Trophoblast cell (in vitro differentiated cells and primary cell): ENCODE measurements at regions not wholly inside any gene's neighbourhood (a gene's known extent, or its start where the extent isn't known, plus 50 kb on each side); places are given as distances from the start of the nearest gene placed in this dataset.
A peak's percentile ranks its signal among the peaks of the same experiment; 100 is the strongest.

Source experiments
- DNase-seq, 2 donors: peaks; one replicate each; pipeline ENCODE4 v3.0.0-alpha.2; 2016
- H2AFZ ChIP-seq: 2 replicates; pipeline ENCODE4 v1.6.1; 2013; ENCODE audit warnings: low read length, moderate library complexity, mild to moderate bottlenecking; ENCODE audit not compliant: insufficient read depth, poor library complexity
- H2AK5ac ChIP-seq: 2 replicates; pipeline ENCODE4 v1.6.1; 2013; ENCODE audit warnings: mild to moderate bottlenecking, low read length
- H2BK120ac ChIP-seq: 2 replicates; pipeline ENCODE4 v1.6.1; 2013; ENCODE audit warnings: low read length, mild to moderate bottlenecking, moderate library complexity; ENCODE audit not compliant: insufficient read depth, poor library complexity
- H2BK12ac ChIP-seq: 2 replicates; pipeline ENCODE4 v1.6.1; 2013; ENCODE audit warnings: mild to moderate bottlenecking, low read length, moderate library complexity
- H2BK5ac ChIP-seq: 2 replicates; pipeline ENCODE4 v1.6.1; 2013; ENCODE audit warnings: low read length, low read depth, moderate library complexity, mild to moderate bottlenecking; ENCODE audit not compliant: poor library complexity
- H3K14ac ChIP-seq: 2 replicates; pipeline ENCODE4 v1.6.1; 2013; ENCODE audit warnings: mild to moderate bottlenecking, low read length
- H3K18ac ChIP-seq: 2 replicates; pipeline ENCODE4 v1.6.1; 2013; ENCODE audit warnings: mild to moderate bottlenecking, low read length
- H3K23ac ChIP-seq: 2 replicates; pipeline ENCODE4 v1.6.1; 2013; ENCODE audit warnings: low read length
- H3K27ac ChIP-seq: 2 replicates; pipeline ENCODE4 v1.5.1; 2013; ENCODE audit warnings: low read depth, mild to moderate bottlenecking, inconsistent platforms, low read length, moderate library complexity
- H3K27me3 ChIP-seq: 2 replicates; pipeline ENCODE4 v1.6.1; 2013; ENCODE audit warnings: inconsistent platforms, mild to moderate bottlenecking, low read length, moderate library complexity; ENCODE audit not compliant: insufficient read depth
- H3K36me3 ChIP-seq, 2 experiments: 1 replicate in 1 of 2; 2 replicates in 1 of 2; pipeline ENCODE4 v1.6.1; 2013; ENCODE audit warnings: low read length in 2 of 2, mild to moderate bottlenecking in 2 of 2, moderate library complexity in 1 of 2; ENCODE audit not compliant: insufficient read depth in 2 of 2, control insufficient read depth in 1 of 2
- H3K4ac ChIP-seq: 2 replicates; pipeline ENCODE4 v1.6.1; 2013; ENCODE audit warnings: low read depth, mild to moderate bottlenecking, low read length, moderate library complexity
- H3K4me1 ChIP-seq, 2 experiments: 1 replicate in 1 of 2; 2 replicates in 1 of 2; pipeline ENCODE4 v1.6.1; 2013; ENCODE audit warnings: low read length in 2 of 2, mild to moderate bottlenecking in 2 of 2, moderate library complexity in 1 of 2; ENCODE audit not compliant: insufficient read depth in 2 of 2, control insufficient read depth in 1 of 2
- H3K4me2 ChIP-seq: 2 replicates; pipeline ENCODE4 v1.6.1; 2013; ENCODE audit warnings: inconsistent platforms, mild to moderate bottlenecking, low read length, moderate library complexity
- H3K4me3 ChIP-seq: 2 replicates; pipeline ENCODE4 v1.5.1; 2013; ENCODE audit warnings: mild to moderate bottlenecking, low read depth, low read length, inconsistent platforms
- H3K79me1 ChIP-seq: one replicate; pipeline ENCODE4 v1.6.1; 2013; ENCODE audit warnings: low read length
- H3K79me2 ChIP-seq: 2 replicates; pipeline ENCODE4 v1.6.1; 2013; ENCODE audit warnings: low read length, mild to moderate bottlenecking; ENCODE audit not compliant: control insufficient read depth, insufficient read depth, poor library complexity
- H3K9ac ChIP-seq: 2 replicates; pipeline ENCODE4 v1.6.1; 2013; ENCODE audit warnings: mild to moderate bottlenecking, low read length
- H3K9me3 ChIP-seq: 2 replicates; pipeline ENCODE4 v1.6.1; 2013; ENCODE audit warnings: low read depth, mild to moderate bottlenecking, control low read depth, inconsistent platforms, low read length; ENCODE audit not compliant: insufficient read depth
- H4K12ac ChIP-seq: 2 replicates; pipeline ENCODE4 v1.6.1; 2013; ENCODE audit warnings: low read depth, mild to moderate bottlenecking, low read length, moderate library complexity
- H4K8ac ChIP-seq: 2 replicates; pipeline ENCODE4 v1.6.1; 2013; ENCODE audit warnings: low read depth, mild to moderate bottlenecking, low read length, moderate library complexity
- H4K91ac ChIP-seq: one replicate; pipeline ENCODE4 v1.6.1; 2013; ENCODE audit warnings: low read depth, mild to moderate bottlenecking, low read length, moderate library complexity
- WGBS: extraction: QIAGEN DNeasy Blood & Tissue Kit; methylation state at CpG from one replicate; pipeline ENCODE4 v1.1.7; 2013; ENCODE audit warnings: missing lambda C conversion rate; ENCODE audit not compliant: insufficient read length, insufficient coverage; ENCODE audit errors: extremely low coverage; 5-methylcytosine and 5-hydroxymethylcytosine counted together

DNA sequence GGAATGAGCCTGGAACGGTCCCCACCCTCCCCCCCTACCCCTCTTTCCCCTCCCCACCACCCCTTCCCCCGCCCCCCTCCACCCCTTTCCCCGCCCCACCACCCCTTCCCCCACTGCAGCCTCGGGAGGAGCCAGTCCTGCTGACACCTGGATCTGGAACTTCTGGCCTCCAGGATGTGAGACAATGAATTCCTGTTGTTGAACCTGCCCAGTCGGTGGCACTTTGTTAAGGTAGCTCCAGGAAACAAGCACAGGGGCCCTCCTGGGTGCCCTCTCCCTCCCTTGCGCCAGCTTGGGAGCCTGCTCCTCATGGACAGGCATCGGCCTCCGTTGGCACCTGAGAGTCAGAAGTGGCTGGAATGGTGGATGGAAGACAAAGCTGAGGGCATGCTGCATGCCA lies 152.4 kb upstream of the FOXF1 start:
- Histone ChIP-seq H4K91ac (no peak overlapping the region), H3K18ac (no peak overlapping the region), H3K27ac (no peak overlapping the region), H4K8ac (no peak overlapping the region), H2BK5ac (no peak overlapping the region), H2AK5ac (no peak overlapping the region), H3K4me1 (no peaks in the 10 kb centered on the region), H2BK120ac (no peak overlapping the region), H3K4me3 (no peak overlapping the region), H3K27me3 (peaks cover 3% of the 10 kb centered on the region), H3K14ac (no peak overlapping the region), H3K4me2 (no peak overlapping the region), H3K36me3 (no peaks in the 10 kb centered on the region), H3K79me1 (no peaks in the 10 kb centered on the region), H4K12ac (no peak overlapping the region), H3K9me3 (peaks cover 5% of the 10 kb centered on the region), H3K9ac (no peak overlapping the region), H2AFZ (no peak overlapping the region), H3K79me2 (no peaks in the 10 kb centered on the region), H2BK12ac (no peak overlapping the region), H3K23ac (no peak overlapping the region), H3K4ac (no peak overlapping the region)
- DNase-seq = no peak
- no CpG with 5 or more reads among the region's 8 CpGs for WGBS

- H2BK120ac ChIP-seq = no peak overlapping the region
- H3K4me2 ChIP-seq = no peak overlapping the region
- H3K9ac ChIP-seq = no peak overlapping the region
- no peaks in the 10 kb centered on the region for H3K4me1 ChIP-seq
- H2AFZ ChIP-seq = no peak overlapping the region
- no peak overlapping the region for H2BK12ac ChIP-seq
- WGBS = no CpG with 5 or more reads among the region's 5 CpGs
- H3K18ac ChIP-seq = no peak overlapping the region
- H4K91ac ChIP-seq = no peak overlapping the region
- DNase-seq = no peak
- H3K9me3 ChIP-seq = peaks cover 5% of the 10 kb centered on the region
- H3K27ac ChIP-seq = no peak overlapping the region
- no peak overlapping the region for H3K4ac ChIP-seq
- H2BK5ac ChIP-seq = no peak overlapping the region
- no peak overlapping the region for H3K4me3 ChIP-seq
- no peak overlapping the region for H3K14ac ChIP-seq
- H3K27me3 ChIP-seq = peaks cover 3% of the 10 kb centered on the region
- no peaks in the 10 kb centered on the region for H3K79me2 ChIP-seq
- no peak overlapping the region for H4K12ac ChIP-seq
- H3K23ac ChIP-seq = no peak overlapping the region
- no peaks in the 10 kb centered on the region for H3K79me1 ChIP-seq
- no peak overlapping the region for H2AK5ac ChIP-seq
- no peak overlapping the region for H4K8ac ChIP-seq
- H3K36me3 ChIP-seq = no peaks in the 10 kb centered on the region
These were observed 150.8 kb upstream of the FOXF1 start for GRCh38 chr16:86359571-86359970.

GRCh38 chr16:86362155-86362849 lies 148.0 kb upstream of the FOXF1 start:
- no peak overlapping the region for H3K27ac ChIP-seq
- no peak overlapping the region for H3K23ac ChIP-seq

GRCh38 chr16:86363057-86363490 lies 147.3 kb upstream of the FOXF1 start:
- no peaks in the 10 kb centered on the region for H3K9me3 ChIP-seq
- H3K14ac ChIP-seq = no peak overlapping the region
- WGBS = no CpG with 5 or more reads among the region's 4 CpGs
- no peaks in the 10 kb centered on the region for H3K4me1 ChIP-seq
- H3K4me3 ChIP-seq = no peak overlapping the region
- H3K27me3 ChIP-seq = no peaks in the 10 kb centered on the region
- H4K91ac ChIP-seq = no peak overlapping the region
- H3K79me1 ChIP-seq = no peaks in the 10 kb centered on the region
- H3K79me2 ChIP-seq = no peaks in the 10 kb centered on the region
- no peak overlapping the region for H2BK5ac ChIP-seq
- no peak overlapping the region for H2AK5ac ChIP-seq
- no peak overlapping the region for H2BK120ac ChIP-seq
- H3K36me3 ChIP-seq = no peaks in the 10 kb centered on the region
- no peak overlapping the region for H2BK12ac ChIP-seq
- no peak overlapping the region for H3K9ac ChIP-seq
- H2AFZ ChIP-seq = no peak overlapping the region
- H3K4me2 ChIP-seq = no peak overlapping the region
- no peak overlapping the region for H4K12ac ChIP-seq
- no peak overlapping the region for H3K4ac ChIP-seq
- no peak overlapping the region for H3K27ac ChIP-seq
- H3K23ac ChIP-seq = no peak overlapping the region
- no peak for DNase-seq
- no peak overlapping the region for H4K8ac ChIP-seq
- no peak overlapping the region for H3K18ac ChIP-seq

More at GRCh38 chr16:86362155-86362849, 148.0 kb upstream of the FOXF1 start:
- no peak overlapping the region for H3K18ac ChIP-seq
- H3K14ac ChIP-seq = no peak overlapping the region
- no peak overlapping the region for H2BK120ac ChIP-seq
- no peak overlapping the region for H3K4ac ChIP-seq
- no peak overlapping the region for H2AK5ac ChIP-seq
- H4K12ac ChIP-seq = no peak overlapping the region
- H3K9me3 ChIP-seq = no peaks in the 10 kb centered on the region
- H4K8ac ChIP-seq = no peak overlapping the region
- no peak overlapping the region for H3K4me2 ChIP-seq
- no peak overlapping the region for H3K9ac ChIP-seq
- H3K4me1 ChIP-seq = no peaks in the 10 kb centered on the region
- DNase-seq = no peak
- no peak overlapping the region for H2BK5ac ChIP-seq
- H3K79me2 ChIP-seq = no peaks in the 10 kb centered on the region
- H3K36me3 ChIP-seq = no peaks in the 10 kb centered on the region
- H2AFZ ChIP-seq = peak overlapping the region; percentile 49
- no peak overlapping the region for H4K91ac ChIP-seq
- 100% methylated on average over 1 of the region's 9 CpGs for WGBS
- H3K79me1 ChIP-seq = no peaks in the 10 kb centered on the region
- H2BK12ac ChIP-seq = no peak overlapping the region
- H3K4me3 ChIP-seq = no peak overlapping the region
- peaks cover 2% of the 10 kb centered on the region for H3K27me3 ChIP-seq
